ENCODE measurements at regions not wholly inside any gene's neighbourhood (a gene's known extent, or its start where the extent isn't known, plus 50 kb on each side); places are given as distances from the start of the nearest gene placed in this dataset.

GRCh38 chr2:215794829-215795546, 218.4 kb downstream of the MREG start:
- no peaks in the 10 kb centered on the region for H3K36me3 Mint-ChIP-seq
- ATAC-seq = peak; percentile 88
- CTCF ChIA-PET = interaction anchor here (0.7 to 4.8 kb wide), 13 partner anchors 10 to 231 kb away, joined by 3 to 54 read pairs (median 4); no protein-coding TSS in a partner anchor

More at GRCh38 chr2:215794829-215795546, 218.4 kb downstream of the MREG start:
- TF ChIP-seq KAT7 (CRISPR knock-in tag; IDR thresholded peaks at IDR 0.05; ENCODE audit: borderline replicate concordance) = no peak
- TF ChIP-seq, protein P1, sequence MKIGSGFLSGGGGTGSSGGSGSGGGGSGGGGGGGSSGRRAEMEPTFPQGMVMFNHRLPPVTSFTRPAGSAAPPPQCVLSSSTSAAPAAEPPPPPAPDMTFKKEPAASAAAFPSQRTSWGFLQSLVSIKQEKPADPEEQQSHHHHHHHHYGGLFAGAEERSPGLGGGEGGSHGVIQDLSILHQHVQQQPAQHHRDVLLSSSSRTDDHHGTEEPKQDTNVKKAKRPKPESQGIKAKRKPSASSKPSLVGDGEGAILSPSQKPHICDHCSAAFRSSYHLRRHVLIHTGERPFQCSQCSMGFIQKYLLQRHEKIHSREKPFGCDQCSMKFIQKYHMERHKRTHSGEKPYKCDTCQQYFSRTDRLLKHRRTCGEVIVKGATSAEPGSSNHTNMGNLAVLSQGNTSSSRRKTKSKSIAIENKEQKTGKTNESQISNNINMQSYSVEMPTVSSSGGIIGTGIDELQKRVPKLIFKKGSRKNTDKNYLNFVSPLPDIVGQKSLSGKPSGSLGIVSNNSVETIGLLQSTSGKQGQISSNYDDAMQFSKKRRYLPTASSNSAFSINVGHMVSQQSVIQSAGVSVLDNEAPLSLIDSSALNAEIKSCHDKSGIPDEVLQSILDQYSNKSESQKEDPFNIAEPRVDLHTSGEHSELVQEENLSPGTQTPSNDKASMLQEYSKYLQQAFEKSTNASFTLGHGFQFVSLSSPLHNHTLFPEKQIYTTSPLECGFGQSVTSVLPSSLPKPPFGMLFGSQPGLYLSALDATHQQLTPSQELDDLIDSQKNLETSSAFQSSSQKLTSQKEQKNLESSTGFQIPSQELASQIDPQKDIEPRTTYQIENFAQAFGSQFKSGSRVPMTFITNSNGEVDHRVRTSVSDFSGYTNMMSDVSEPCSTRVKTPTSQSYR (CRISPR knock-in tag; IDR thresholded peaks at IDR 0.05) = no peak
- TF ChIP-seq, protein P2, sequence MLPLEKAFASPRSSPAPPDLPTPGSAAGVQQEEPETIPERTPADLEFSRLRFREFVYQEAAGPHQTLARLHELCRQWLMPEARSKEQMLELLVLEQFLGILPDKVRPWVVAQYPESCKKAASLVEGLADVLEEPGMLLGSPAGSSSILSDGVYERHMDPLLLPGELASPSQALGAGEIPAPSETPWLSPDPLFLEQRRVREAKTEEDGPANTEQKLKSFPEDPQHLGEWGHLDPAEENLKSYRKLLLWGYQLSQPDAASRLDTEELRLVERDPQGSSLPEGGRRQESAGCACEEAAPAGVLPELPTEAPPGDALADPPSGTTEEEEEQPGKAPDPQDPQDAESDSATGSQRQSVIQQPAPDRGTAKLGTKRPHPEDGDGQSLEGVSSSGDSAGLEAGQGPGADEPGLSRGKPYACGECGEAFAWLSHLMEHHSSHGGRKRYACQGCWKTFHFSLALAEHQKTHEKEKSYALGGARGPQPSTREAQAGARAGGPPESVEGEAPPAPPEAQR (CRISPR knock-in tag; IDR thresholded peaks at IDR 0.05) = no peak
- no peak for TF ChIP-seq ZNF263 (CRISPR knock-in tag; IDR thresholded peaks at IDR 0.05; ENCODE audit: low read depth)
- TF ChIP-seq ZNF121 (CRISPR knock-in tag; IDR thresholded peaks at IDR 0.05) = no peak
- TF ChIP-seq, protein P3, sequence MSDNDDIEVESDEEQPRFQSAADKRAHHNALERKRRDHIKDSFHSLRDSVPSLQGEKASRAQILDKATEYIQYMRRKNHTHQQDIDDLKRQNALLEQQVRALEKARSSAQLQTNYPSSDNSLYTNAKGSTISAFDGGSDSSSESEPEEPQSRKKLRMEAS (CRISPR knock-in tag; IDR thresholded peaks at IDR 0.05) = no peak
- TF ChIP-seq ZNF219 (CRISPR knock-in tag; IDR thresholded peaks at IDR 0.05; ENCODE audit: borderline replicate concordance) = no peak
- TF ChIP-seq, protein P4, sequence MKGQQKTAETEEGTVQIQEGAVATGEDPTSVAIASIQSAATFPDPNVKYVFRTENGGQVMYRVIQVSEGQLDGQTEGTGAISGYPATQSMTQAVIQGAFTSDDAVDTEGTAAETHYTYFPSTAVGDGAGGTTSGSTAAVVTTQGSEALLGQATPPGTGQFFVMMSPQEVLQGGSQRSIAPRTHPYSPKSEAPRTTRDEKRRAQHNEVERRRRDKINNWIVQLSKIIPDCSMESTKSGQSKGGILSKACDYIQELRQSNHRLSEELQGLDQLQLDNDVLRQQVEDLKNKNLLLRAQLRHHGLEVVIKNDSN (CRISPR knock-in tag; IDR thresholded peaks at IDR 0.05) = no peak
- TF ChIP-seq, protein P5, sequence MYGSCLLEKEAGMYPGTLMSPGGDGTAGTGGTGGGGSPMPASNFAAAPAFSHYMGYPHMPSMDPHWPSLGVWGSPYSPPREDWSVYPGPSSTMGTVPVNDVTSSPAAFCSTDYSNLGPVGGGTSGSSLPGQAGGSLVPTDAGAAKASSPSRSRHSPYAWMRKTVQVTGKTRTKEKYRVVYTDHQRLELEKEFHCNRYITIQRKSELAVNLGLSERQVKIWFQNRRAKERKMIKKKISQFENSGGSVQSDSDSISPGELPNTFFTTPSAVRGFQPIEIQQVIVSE (CRISPR knock-in tag; IDR thresholded peaks at IDR 0.05; ENCODE audit: borderline replicate concordance) = no peak
- no peak for TF ChIP-seq IRF2 (CRISPR knock-in tag; IDR thresholded peaks at IDR 0.05; ENCODE audit: borderline replicate concordance, low read depth)
- no peak for TF ChIP-seq IRF1 (CRISPR knock-in tag; IDR thresholded peaks at IDR 0.05)
- no peak for TF ChIP-seq ELF4 (CRISPR knock-in tag; IDR thresholded peaks at IDR 0.05; ENCODE audit: low read depth)
- TF ChIP-seq ZNF396 (CRISPR knock-in tag; IDR thresholded peaks at IDR 0.05; ENCODE audit: borderline replicate concordance) = no peak
- no peak for TF ChIP-seq FOXP1 (CRISPR knock-in tag; IDR thresholded peaks at IDR 0.05; ENCODE audit: borderline replicate concordance)
- TF ChIP-seq, protein P6, sequence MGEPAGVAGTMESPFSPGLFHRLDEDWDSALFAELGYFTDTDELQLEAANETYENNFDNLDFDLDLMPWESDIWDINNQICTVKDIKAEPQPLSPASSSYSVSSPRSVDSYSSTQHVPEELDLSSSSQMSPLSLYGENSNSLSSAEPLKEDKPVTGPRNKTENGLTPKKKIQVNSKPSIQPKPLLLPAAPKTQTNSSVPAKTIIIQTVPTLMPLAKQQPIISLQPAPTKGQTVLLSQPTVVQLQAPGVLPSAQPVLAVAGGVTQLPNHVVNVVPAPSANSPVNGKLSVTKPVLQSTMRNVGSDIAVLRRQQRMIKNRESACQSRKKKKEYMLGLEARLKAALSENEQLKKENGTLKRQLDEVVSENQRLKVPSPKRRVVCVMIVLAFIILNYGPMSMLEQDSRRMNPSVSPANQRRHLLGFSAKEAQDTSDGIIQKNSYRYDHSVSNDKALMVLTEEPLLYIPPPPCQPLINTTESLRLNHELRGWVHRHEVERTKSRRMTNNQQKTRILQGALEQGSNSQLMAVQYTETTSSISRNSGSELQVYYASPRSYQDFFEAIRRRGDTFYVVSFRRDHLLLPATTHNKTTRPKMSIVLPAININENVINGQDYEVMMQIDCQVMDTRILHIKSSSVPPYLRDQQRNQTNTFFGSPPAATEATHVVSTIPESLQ (CRISPR knock-in tag; IDR thresholded peaks at IDR 0.05) = no peak
- TF ChIP-seq SP1 (CRISPR knock-in tag; conservative IDR thresholded peaks at IDR 0.05) = no peak
- no peak for TF ChIP-seq JAZF1 (CRISPR knock-in tag; IDR thresholded peaks at IDR 0.05)
- no peak for TF ChIP-seq ZMAT4 (CRISPR knock-in tag; IDR thresholded peaks at IDR 0.05)
- TF ChIP-seq TCF7 (CRISPR knock-in tag; IDR thresholded peaks at IDR 0.05; ENCODE audit: low read depth) = no peak
- no peak for TF ChIP-seq HMGA2 (CRISPR knock-in tag; IDR thresholded peaks at IDR 0.05)
- Mint-ChIP-seq H3K27ac (peak overlapping the region; percentile 75; the same call in 1 of the 2 replicates), H3K27me3 (ENCODE audit: low read depth) (no peaks in the 10 kb centered on the region), H3K4me3 (no peak overlapping the region), H3K4me1 (peaks cover 55% of the 10 kb centered on the region), H3K9me3 (no peaks in the 10 kb centered on the region)
- peak; percentile 56 for DNase-seq (ENCODE audit: low spot score)
- POLR2A ChIA-PET = interaction anchor here (1.2 kb wide), 1 partner anchor 138 kb away, joined by 3 read pairs; no protein-coding TSS in a partner anchor
